ENCODE measurements at regions not wholly inside any gene's neighbourhood (a gene's known extent, or its start where the extent isn't known, plus 50 kb on each side); places are given as distances from the start of the nearest gene placed in this dataset.
"Not testable (repeated sequence)": the region's sequence is repeated elsewhere in the genome, so short reads cannot be mapped to it uniquely, and the experiment has no call there.

DNA sequence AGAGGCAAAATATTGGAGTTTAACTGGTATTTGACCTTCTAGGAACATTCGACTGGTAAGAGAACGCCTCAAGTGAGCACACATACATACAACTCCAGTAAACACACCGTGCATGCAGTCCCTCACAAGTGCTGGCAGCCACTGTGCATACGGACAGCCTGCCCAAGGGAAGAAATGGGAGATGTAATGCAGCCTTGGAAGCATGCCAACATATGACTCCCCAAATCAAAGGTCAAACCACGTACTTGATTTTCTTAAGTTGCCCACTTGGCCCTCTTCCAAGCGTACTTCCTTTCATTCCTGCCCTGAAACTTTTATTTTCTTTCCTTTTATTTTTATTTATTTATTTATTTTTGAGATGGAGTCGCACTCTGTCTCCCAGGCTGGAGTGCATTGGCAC lies 206.6 kb downstream of the SPRY1 start:
- no peaks in the 10 kb centered on the region for H4K20me1 ChIP-seq (ENCODE audit: control insufficient read depth, extremely low read depth, insufficient read depth, low read length)
- H3K4me1 ChIP-seq (ENCODE audit: control insufficient read depth, extremely low read depth, insufficient read depth, low read length): peaks cover 2% of the 10 kb centered on the region
- H3K79me2 ChIP-seq (ENCODE audit: control insufficient read depth, insufficient read depth, low read length): no peaks in the 10 kb centered on the region
- DNase-seq (ENCODE audit: low read depth in 2 of 2): peak; percentile 60 to 66
- H3K9ac ChIP-seq (ENCODE audit: insufficient read depth, low read length): no peak overlapping the region
- H3K4me3 ChIP-seq (replicated peaks in 1 of 4; ENCODE audit: control extremely low read depth in 1 of 4, insufficient read depth in 1 of 4, low read depth in 3 of 4, low read length in 4 of 4): no peak overlapping the region
- H3K4me2 ChIP-seq (ENCODE audit: extremely low read depth, insufficient read depth, low read length): no peak overlapping the region
- no peak overlapping the region for H3K27ac ChIP-seq (ENCODE audit: insufficient read depth, low read length)
- TF ChIP-seq, protein P1, sequence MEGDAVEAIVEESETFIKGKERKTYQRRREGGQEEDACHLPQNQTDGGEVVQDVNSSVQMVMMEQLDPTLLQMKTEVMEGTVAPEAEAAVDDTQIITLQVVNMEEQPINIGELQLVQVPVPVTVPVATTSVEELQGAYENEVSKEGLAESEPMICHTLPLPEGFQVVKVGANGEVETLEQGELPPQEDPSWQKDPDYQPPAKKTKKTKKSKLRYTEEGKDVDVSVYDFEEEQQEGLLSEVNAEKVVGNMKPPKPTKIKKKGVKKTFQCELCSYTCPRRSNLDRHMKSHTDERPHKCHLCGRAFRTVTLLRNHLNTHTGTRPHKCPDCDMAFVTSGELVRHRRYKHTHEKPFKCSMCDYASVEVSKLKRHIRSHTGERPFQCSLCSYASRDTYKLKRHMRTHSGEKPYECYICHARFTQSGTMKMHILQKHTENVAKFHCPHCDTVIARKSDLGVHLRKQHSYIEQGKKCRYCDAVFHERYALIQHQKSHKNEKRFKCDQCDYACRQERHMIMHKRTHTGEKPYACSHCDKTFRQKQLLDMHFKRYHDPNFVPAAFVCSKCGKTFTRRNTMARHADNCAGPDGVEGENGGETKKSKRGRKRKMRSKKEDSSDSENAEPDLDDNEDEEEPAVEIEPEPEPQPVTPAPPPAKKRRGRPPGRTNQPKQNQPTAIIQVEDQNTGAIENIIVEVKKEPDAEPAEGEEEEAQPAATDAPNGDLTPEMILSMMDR (conservative IDR thresholded peaks at IDR 0.05 in 1 of 2, IDR thresholded peaks at IDR 0.05 in 1 of 2; ENCODE audit: low read depth in 1 of 2, low read length in 2 of 2): no peak
- no peak for TF ChIP-seq EZH2 (IDR thresholded peaks at IDR 0.05; ENCODE audit: low read length, missing control alignments)
- H3K36me3 ChIP-seq (ENCODE audit: control insufficient read depth, insufficient read depth, low read length): no peaks in the 10 kb centered on the region
- H3K27me3 ChIP-seq (ENCODE audit: control insufficient read depth, insufficient read depth, low read length): no peaks in the 10 kb centered on the region
- H2AFZ ChIP-seq (ENCODE audit: low read length): no peak overlapping the region
- H3K9me3 ChIP-seq (ENCODE audit: control insufficient read depth, insufficient read depth, low read depth, low read length): no peaks in the 10 kb centered on the region

GRCh38 chr4:123605797-123606196 lies 209.2 kb downstream of the SPRY1 start:
- not testable (repeated sequence) for H3K9me3 ChIP-seq (ENCODE audit: control insufficient read depth, insufficient read depth, low read depth, low read length); H3K9ac ChIP-seq (ENCODE audit: insufficient read depth, low read length); H3K36me3 ChIP-seq (ENCODE audit: control insufficient read depth, insufficient read depth, low read length); H3K27ac ChIP-seq (ENCODE audit: insufficient read depth, low read length); H3K27me3 ChIP-seq (ENCODE audit: control insufficient read depth, insufficient read depth, low read length); H3K79me2 ChIP-seq (ENCODE audit: control insufficient read depth, insufficient read depth, low read length); H3K4me1 ChIP-seq (ENCODE audit: control insufficient read depth, extremely low read depth, insufficient read depth, low read length); H3K4me2 ChIP-seq (ENCODE audit: extremely low read depth, insufficient read depth, low read length); H4K20me1 ChIP-seq (ENCODE audit: control insufficient read depth, extremely low read depth, insufficient read depth, low read length); H2AFZ ChIP-seq (ENCODE audit: low read length); DNase-seq (ENCODE audit: low read depth in 2 of 2); H3K4me3 ChIP-seq (replicated peaks in 1 of 4; ENCODE audit: control extremely low read depth in 1 of 4, insufficient read depth in 1 of 4, low read depth in 3 of 4, low read length in 4 of 4)

DNA sequence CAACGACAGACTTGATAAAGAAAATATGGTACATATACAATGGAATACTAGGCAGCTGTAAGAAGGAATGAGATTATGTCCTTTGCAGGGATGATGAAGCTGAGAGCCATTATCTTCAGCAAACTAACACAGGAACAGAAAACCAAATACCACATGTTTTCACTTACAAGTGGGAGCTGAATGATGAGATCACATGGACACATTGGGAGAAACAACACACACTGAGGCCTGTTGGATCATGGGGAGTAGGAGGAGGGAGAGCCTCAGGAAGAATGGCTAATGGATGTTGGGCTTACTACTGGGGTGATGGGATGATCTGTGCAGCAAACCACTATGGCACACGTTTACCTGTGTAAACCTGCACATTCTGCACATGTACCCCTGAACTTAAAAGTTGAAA lies 209.7 kb downstream of the SPRY1 start:
- TF ChIP-seq, protein P1 (conservative IDR thresholded peaks at IDR 0.05 in 1 of 2, IDR thresholded peaks at IDR 0.05 in 1 of 2; ENCODE audit: low read depth in 1 of 2, low read length in 2 of 2): no peak
- no peak for TF ChIP-seq EZH2 (IDR thresholded peaks at IDR 0.05; ENCODE audit: low read length, missing control alignments)
- Histone ChIP-seq H3K9ac (ENCODE audit: insufficient read depth, low read length) (no peak overlapping the region), H3K9me3 (ENCODE audit: control insufficient read depth, insufficient read depth, low read depth, low read length) (no peaks in the 10 kb centered on the region), H3K27ac (ENCODE audit: insufficient read depth, low read length) (no peak overlapping the region), H3K79me2 (ENCODE audit: control insufficient read depth, insufficient read depth, low read length) (no peaks in the 10 kb centered on the region), H3K4me1 (ENCODE audit: control insufficient read depth, extremely low read depth, insufficient read depth, low read length) (no peaks in the 10 kb centered on the region), H2AFZ (ENCODE audit: low read length) (no peak overlapping the region), H3K4me3 (replicated peaks in 1 of 4; ENCODE audit: control extremely low read depth in 1 of 4, insufficient read depth in 1 of 4, low read depth in 3 of 4, low read length in 4 of 4) (no peak overlapping the region), H3K36me3 (ENCODE audit: control insufficient read depth, insufficient read depth, low read length) (no peaks in the 10 kb centered on the region), H3K27me3 (ENCODE audit: control insufficient read depth, insufficient read depth, low read length) (no peaks in the 10 kb centered on the region), H3K4me2 (ENCODE audit: extremely low read depth, insufficient read depth, low read length) (no peak overlapping the region), H4K20me1 (ENCODE audit: control insufficient read depth, extremely low read depth, insufficient read depth, low read length) (no peaks in the 10 kb centered on the region)
- DNase-seq (ENCODE audit: low read depth in 2 of 2): no peak

All from fibroblast of lung (primary cell).